Gastrocnemius medialis (tissue), 4 donors: ENCODE measurements at regions not wholly inside any gene's neighbourhood (a gene's known extent, or its start where the extent isn't known, plus 50 kb on each side); places are given as distances from the start of the nearest gene placed in this dataset.

Source experiments
- CTCF ChIP-seq, 5 experiments: fragments of 450-650 bp in 3 of 5; fragments of 200-600 bp in 2 of 5; sonication (generic) in 2 of 5; IDR thresholded peaks in 4 of 5; conservative IDR thresholded peaks in 1 of 5; 1 replicate in 4 of 5; 2 replicates in 1 of 5; pipeline ENCODE4 v1.5.1; 2016 to 2019; ENCODE audit warnings: antibody characterized with exemption in 5 of 5, mild to moderate bottlenecking in 3 of 5, moderate library complexity in 3 of 5
- POLR2A ChIP-seq, 2 donors: fragments of 450-650 bp; IDR thresholded peaks; one replicate each; pipeline ENCODE4 v1.6.1; 2017; ENCODE audit warnings: antibody characterized with exemption in 2 of 2, mild to moderate bottlenecking in 2 of 2, moderate library complexity in 2 of 2

GRCh38 chr12:67833602-67834001 lies 155.6 kb upstream of the IFNG-AS1 start:
- TF ChIP-seq CTCF (IDR thresholded peaks at IDR 0.05 in 4 of 5, conservative IDR thresholded peaks at IDR 0.05 in 1 of 5) (no peak), POLR2A (IDR thresholded peaks at IDR 0.05) (no peak)
